IMR-90 (cell line): ENCODE measurements at regions not wholly inside any gene's neighbourhood (a gene's known extent, or its start where the extent isn't known, plus 50 kb on each side); places are given as distances from the start of the nearest gene placed in this dataset.

Experiments used
- CEBPB ChIP-seq: IDR thresholded peaks from 2 replicates; pipeline ENCODE4 v1.6.1; 2012; ENCODE audit warnings: low read depth, low read length, improper control_type of control experiment
- CTCF ChIP-seq: conservative IDR thresholded peaks from 2 replicates; pipeline ENCODE4 v1.5.1; 2012; ENCODE audit warnings: mild to moderate bottlenecking, low read depth, low read length, improper control_type of control experiment
- ELK1 ChIP-seq: fragments of 150-350 bp; IDR thresholded peaks from 2 replicates; pipeline ENCODE4 v1.6.1; 2016; ENCODE audit warnings: low read depth, mild to moderate bottlenecking, low read length, moderate library complexity, borderline replicate concordance
- MAFK ChIP-seq: IDR thresholded peaks from 2 replicates; pipeline ENCODE4 v1.6.1; 2012; ENCODE audit warnings: low read depth, low read length, improper control_type of control experiment
- MXI1 ChIP-seq: IDR thresholded peaks from 2 replicates; pipeline ENCODE4 v1.6.1; 2012; ENCODE audit warnings: low read depth, mild to moderate bottlenecking, low read length, moderate library complexity, borderline replicate concordance
- POLR2A ChIP-seq: IDR thresholded peaks from 2 replicates; pipeline ENCODE4 v1.6.1; 2012; ENCODE audit warnings: mild to moderate bottlenecking, low read depth, low read length
- RAD21 ChIP-seq: IDR thresholded peaks from 2 replicates; pipeline ENCODE4 v1.6.1; 2012; ENCODE audit warnings: low read length, improper control_type of control experiment
- RCOR1 ChIP-seq: IDR thresholded peaks from 2 replicates; pipeline ENCODE4 v1.6.1; 2012; ENCODE audit warnings: mild to moderate bottlenecking, low read length, improper control_type of control experiment; ENCODE audit not compliant: insufficient replicate concordance
- RFX5 ChIP-seq: IDR thresholded peaks from 2 replicates; pipeline ENCODE4 v1.8.0; 2012; ENCODE audit warnings: low read depth, mild to moderate bottlenecking, low read length, moderate library complexity
- SMC3 ChIP-seq: fragments of 150-350 bp; IDR thresholded peaks from 2 replicates; pipeline ENCODE4 v1.6.1; 2016; ENCODE audit warnings: low read depth, mild to moderate bottlenecking, antibody characterized with exemption, low read length, moderate library complexity
- USF2 ChIP-seq: fragments of 150-350 bp; IDR thresholded peaks from 2 replicates; pipeline ENCODE4 v1.6.1; 2017; ENCODE audit warnings: mild to moderate bottlenecking, antibody characterized with exemption, low read length, low read depth

- TF ChIP-seq CTCF: no peak
- no peak for TF ChIP-seq RAD21
- TF ChIP-seq SMC3: no peak
- no peak for TF ChIP-seq POLR2A
- TF ChIP-seq RCOR1: no peak
- TF ChIP-seq CEBPB: peak; percentile 61
- no peak for TF ChIP-seq RFX5
- TF ChIP-seq MXI1: no peak
- no peak for TF ChIP-seq ELK1
- no peak for TF ChIP-seq USF2
- TF ChIP-seq MAFK: no peak
These were observed 281.7 kb upstream of the LRATD1 start for GRCh38 chr2:14350856-14351255.
